ENCODE measurements at regions not wholly inside any gene's neighbourhood (a gene's known extent, or its start where the extent isn't known, plus 50 kb on each side); places are given as distances from the start of the nearest gene placed in this dataset.

- no peak for TF ChIP-seq POLR2AphosphoS5 (IDR thresholded peaks at IDR 0.05)
- no peak for TF ChIP-seq CTCF (IDR thresholded peaks at IDR 0.05)
- no peak for TF ChIP-seq POLR2A (IDR thresholded peaks at IDR 0.05)
- no peak for TF ChIP-seq EP300 (IDR thresholded peaks at IDR 0.05)
These were observed 417.1 kb upstream of the GOLIM4 start for GRCh38 chr3:168512802-168513201.

All from upper lobe of left lung (tissue), 4 donors.